LNCAP (cell line): ENCODE measurements at regions not wholly inside any gene's neighbourhood (a gene's known extent, or its start where the extent isn't known, plus 50 kb on each side); places are given as distances from the start of the nearest gene placed in this dataset.

Experiments used
- CTCF ChIP-seq: fragments of 450-650 bp; IDR thresholded peaks from 2 replicates; pipeline ENCODE4 v1.5.1; 2017; ENCODE audit warnings: mild to moderate bottlenecking

- no peak for TF ChIP-seq CTCF
These were observed 1097.1 kb upstream of the SLC39A10 start for GRCh38 chr2:194559964-194560363.

- no peak for TF ChIP-seq CTCF
These were observed 1097.5 kb upstream of the SLC39A10 start for GRCh38 chr2:194559523-194559922.

GRCh38 chr2:194557993-194558392, 1099.0 kb upstream of the SLC39A10 start:
- no peak for TF ChIP-seq CTCF

- no peak for TF ChIP-seq CTCF
These were observed 1100.4 kb upstream of the SLC39A10 start for GRCh38 chr2:194556629-194557028.

GRCh38 chr2:194553980-194554379, 1103.0 kb upstream of the SLC39A10 start:
- no peak for TF ChIP-seq CTCF

GRCh38 chr2:194550702-194551101, 1106.3 kb upstream of the SLC39A10 start:
- TF ChIP-seq CTCF, result no peak

GRCh38 chr2:194549387-194549786, 1107.6 kb upstream of the SLC39A10 start:
- no peak for TF ChIP-seq CTCF

- no peak for TF ChIP-seq CTCF
These were observed 1111.0 kb upstream of the SLC39A10 start for GRCh38 chr2:194545978-194546377.
